Naive thymus-derived CD4-positive, alpha-beta T cell (primary cell): ENCODE measurements at regions not wholly inside any gene's neighbourhood (a gene's known extent, or its start where the extent isn't known, plus 50 kb on each side); places are given as distances from the start of the nearest gene placed in this dataset.
A peak's percentile ranks its signal among the peaks of the same experiment; 100 is the strongest.

Experiments used
- ATAC-seq: fragments of 150-1000 bp; cut with Tn5 transposase; 2 replicates; pipeline ENCODE4 v1.10.0; 2021; ENCODE audit warnings: mild to moderate bottlenecking, moderate library complexity
- CTCF ChIA-PET: fragments of 350-600 bp; sonication (Branson Sonifier 250); formaldehyde crosslinking; loops from one replicate; lab custom pipeline; 2021; ENCODE audit warnings: antibody characterized with exemption; lab: Charles Lee
- POLR2A ChIA-PET: fragments of 350-600 bp; sonication (Branson Sonifier 250); formaldehyde crosslinking; loops from one replicate; lab custom pipeline; 2021; ENCODE audit warnings: antibody characterized with exemption, inconsistent platforms; lab: Charles Lee
- DNase-seq, 9 donors: peaks; one replicate each; pipeline versions ENCODE4 v3.0.0 to v3.0.0-alpha.2; 2020 to 2022; ENCODE audit warnings: mixed read lengths in 1 of 9
- H3K27ac ChIP-seq: one replicate; pipeline ENCODE4 v1.7.0; 2013; ENCODE audit warnings: mild to moderate bottlenecking, low read depth, low read length, moderate library complexity
- H3K27me3 ChIP-seq, 2 donors: one replicate each; pipeline ENCODE4 v1.7.0; 2013; ENCODE audit warnings: low read length in 2 of 2, mild to moderate bottlenecking in 2 of 2, moderate library complexity in 2 of 2; ENCODE audit not compliant: control insufficient read depth in 2 of 2, insufficient read depth in 2 of 2
- H3K36me3 ChIP-seq, 3 experiments: 1 replicate in 2 of 3; 2 replicates in 1 of 3; pipeline ENCODE4 v1.7.0; 2013; ENCODE audit warnings: low read length in 3 of 3, mild to moderate bottlenecking in 3 of 3, moderate library complexity in 1 of 3; ENCODE audit not compliant: insufficient read depth in 3 of 3, control insufficient read depth in 2 of 3
- H3K4me1 ChIP-seq, 2 donors: one replicate each; pipeline ENCODE4 v1.7.0; 2013; ENCODE audit warnings: low read length in 2 of 2, mild to moderate bottlenecking in 2 of 2, moderate library complexity in 1 of 2; ENCODE audit not compliant: control insufficient read depth in 2 of 2, insufficient read depth in 2 of 2
- H3K4me3 ChIP-seq: 2 replicates; pipeline ENCODE4 v1.7.0; 2013; ENCODE audit warnings: mild to moderate bottlenecking, low read length
- H3K9me3 ChIP-seq, 3 experiments: 1 replicate in 2 of 3; 2 replicates in 1 of 3; pipeline ENCODE4 v1.7.0; 2013; ENCODE audit warnings: low read length in 3 of 3; ENCODE audit not compliant: control insufficient read depth in 2 of 3
- H3K27ac Mint-ChIP-seq, 9 donors: one replicate each; pipeline ENCODE4 v1.8.0; 2020 to 2022; ENCODE audit warnings: mixed read lengths in 9 of 9, mild to moderate bottlenecking in 8 of 9, moderate library complexity in 5 of 9, inconsistent platforms in 2 of 9
- H3K27me3 Mint-ChIP-seq, 5 donors: one replicate each; pipeline ENCODE4 v1.8.0; 2021 to 2022; ENCODE audit warnings: mixed read lengths in 5 of 5, mild to moderate bottlenecking in 1 of 5
- H3K36me3 Mint-ChIP-seq, 5 donors: one replicate each; pipeline ENCODE4 v1.8.0; 2020 to 2022; ENCODE audit warnings: mixed read lengths in 5 of 5, mild to moderate bottlenecking in 3 of 5, inconsistent platforms in 1 of 5
- H3K4me1 Mint-ChIP-seq, 7 donors: one replicate each; pipeline ENCODE4 v1.8.0; 2020 to 2022; ENCODE audit warnings: mixed read lengths in 7 of 7, mild to moderate bottlenecking in 3 of 7, inconsistent platforms in 1 of 7
- H3K4me3 Mint-ChIP-seq, 10 donors: one replicate each; pipeline ENCODE4 v1.8.0; 2020 to 2022; ENCODE audit warnings: mild to moderate bottlenecking in 10 of 10, mixed read lengths in 10 of 10, moderate library complexity in 6 of 10, inconsistent platforms in 2 of 10
- H3K9me3 Mint-ChIP-seq, 11 donors: one replicate each; pipeline ENCODE4 v1.8.0; 2020 to 2022; ENCODE audit warnings: mixed read lengths in 11 of 11, mild to moderate bottlenecking in 4 of 11, inconsistent platforms in 1 of 11, moderate library complexity in 1 of 11
- intact Hi-C, 2 donors: fragments of 100-400 bp; cut with micrococcal nuclease; formaldehyde crosslinking; loops; one replicate each; pipeline ENCODE4 v1.15.1; 2023

DNA sequence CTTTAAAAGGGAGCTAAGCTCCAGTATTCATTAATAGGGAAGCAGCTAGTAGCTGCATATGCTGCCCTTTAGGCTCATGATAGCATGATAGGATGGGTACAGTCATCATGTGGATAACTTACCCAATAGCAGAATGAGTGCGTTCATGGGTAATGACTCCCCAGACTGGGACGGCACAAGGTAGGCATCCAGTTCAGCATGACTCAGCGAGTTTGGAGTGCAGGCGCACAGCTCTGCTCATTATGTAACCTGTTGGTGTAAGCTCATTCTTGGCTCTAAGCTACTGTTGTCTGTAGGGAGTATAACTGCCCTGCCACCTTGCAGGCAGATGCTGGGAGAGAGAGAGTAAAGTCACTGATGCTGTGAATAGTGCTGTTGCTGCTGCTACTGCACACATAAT, 209.2 kb upstream of the SYT4 start:
- Mint-ChIP-seq H3K36me3 (peaks cover 0 to 5% (median 0%) of the 10 kb centered on the region in 5 donors), H3K9me3 (peaks cover 0 to 20% (median 11%) of the 10 kb centered on the region in 11 donors), H3K4me3 (no peak overlapping the region), H3K27ac (no peak overlapping the region), H3K27me3 (no peaks in the 10 kb centered on the region), H3K4me1 (no peaks in the 10 kb centered on the region)
- no peak for ATAC-seq
- Histone ChIP-seq H3K27ac (no peak overlapping the region), H3K9me3 (peaks cover 0 to 10% (median 0%) of the 10 kb centered on the region in 3 experiments), H3K36me3 (no peaks in the 10 kb centered on the region), H3K4me3 (no peak overlapping the region), H3K27me3 (no peaks in the 10 kb centered on the region), H3K4me1 (no peaks in the 10 kb centered on the region)
- ChIA-PET CTCF (no interaction called here), POLR2A (no interaction called here)
- intact Hi-C loops, result no loop called here
- peak in 2 of 9 donors; percentile 1 to 31 for DNase-seq

DNA sequence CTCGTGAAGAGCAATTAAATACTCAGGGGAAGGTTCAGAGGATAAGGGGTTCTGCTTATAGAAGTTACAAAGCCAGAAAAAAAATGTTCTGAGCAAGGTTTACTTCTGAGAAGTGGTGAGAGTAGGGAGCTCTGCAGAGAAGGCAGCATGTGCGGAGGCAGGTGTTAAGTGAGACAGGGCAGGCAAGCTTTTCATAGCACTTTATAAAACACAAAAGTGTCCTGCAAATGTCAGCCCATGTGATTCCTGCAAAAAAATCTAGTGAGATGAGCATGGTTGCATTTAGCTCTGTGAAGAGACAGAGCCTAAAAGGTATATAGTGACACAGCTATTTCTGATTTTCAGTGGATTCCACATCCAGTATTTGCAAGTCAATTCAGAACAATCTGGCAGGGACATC, 223.8 kb upstream of the SYT4 start:
- Mint-ChIP-seq H3K4me1 (no peaks in the 10 kb centered on the region), H3K27ac (no peak overlapping the region), H3K4me3 (no peak overlapping the region), H3K36me3 (no peaks in the 10 kb centered on the region), H3K9me3 (peaks cover under 1 to 24% (median 7%) of the 10 kb centered on the region in 11 donors), H3K27me3 (no peaks in the 10 kb centered on the region)
- Histone ChIP-seq H3K36me3 (no peaks in the 10 kb centered on the region), H3K27me3 (no peaks in the 10 kb centered on the region), H3K27ac (no peak overlapping the region), H3K9me3 (no peaks in the 10 kb centered on the region), H3K4me3 (no peak overlapping the region), H3K4me1 (no peaks in the 10 kb centered on the region)
- ChIA-PET POLR2A (no interaction called here), CTCF (no interaction called here)
- intact Hi-C loops, result no loop called here
- ATAC-seq, result no peak
- DNase-seq, result no peak

GRCh38 chr18:43506935-43507334, 229.6 kb upstream of the SYT4 start:
- DNase-seq, result no peak
- ATAC-seq, result no peak
- no peak overlapping the region for H3K27ac ChIP-seq
- H3K4me3 Mint-ChIP-seq, result no peak overlapping the region
- H3K9me3 ChIP-seq, result peaks cover 0 to 13% (median 0%) of the 10 kb centered on the region in 3 experiments
- H3K36me3 Mint-ChIP-seq, result no peaks in the 10 kb centered on the region
- H3K4me1 ChIP-seq, result no peaks in the 10 kb centered on the region
- ChIA-PET CTCF (no interaction called here), POLR2A (no interaction called here)
- no peaks in the 10 kb centered on the region for H3K4me1 Mint-ChIP-seq
- H3K36me3 ChIP-seq, result no peaks in the 10 kb centered on the region
- H3K9me3 Mint-ChIP-seq, result peaks cover 5 to 43% (median 19%) of the 10 kb centered on the region in 11 donors
- no peaks in the 10 kb centered on the region for H3K27me3 Mint-ChIP-seq
- no peaks in the 10 kb centered on the region for H3K27me3 ChIP-seq
- no peak overlapping the region for H3K27ac Mint-ChIP-seq
- intact Hi-C loops, result no loop called here
- no peak overlapping the region for H3K4me3 ChIP-seq

DNA sequence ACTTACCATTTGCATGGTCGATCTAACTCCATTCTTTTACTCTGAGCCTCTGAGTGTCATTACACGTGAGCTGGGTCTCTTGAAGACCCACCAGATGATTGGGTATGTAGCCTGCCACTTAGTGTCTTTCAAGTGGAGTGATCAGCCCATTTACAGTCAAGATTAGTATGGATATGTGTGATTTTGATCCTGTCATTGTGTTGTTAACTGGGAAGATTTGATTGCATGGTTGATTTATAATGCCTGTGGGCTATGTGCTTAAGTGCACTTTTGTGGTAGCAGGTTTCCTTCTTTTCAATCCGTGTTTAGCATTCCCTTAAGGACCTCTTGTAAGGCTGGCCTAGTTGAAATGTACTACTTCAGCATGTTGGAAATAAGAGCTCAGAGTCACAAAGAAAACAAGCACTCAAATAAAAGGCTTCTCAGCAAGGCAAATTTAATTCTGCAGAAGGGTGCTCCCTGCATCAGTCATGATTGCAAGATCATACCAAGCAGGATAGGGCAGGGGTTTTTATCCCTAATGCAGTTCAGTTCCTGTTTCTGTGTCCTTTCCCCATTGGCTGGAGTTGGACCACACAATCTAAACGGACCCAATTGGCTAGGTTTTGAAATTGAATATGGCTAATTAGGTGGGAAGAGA, 230.7 kb upstream of the SYT4 start:
- no peak for DNase-seq
- ChIA-PET CTCF (no interaction called here), POLR2A (no interaction called here)
- Histone ChIP-seq H3K4me3 (no peak overlapping the region), H3K27ac (no peak overlapping the region), H3K9me3 (peaks cover 0 to 15% (median 0%) of the 10 kb centered on the region in 3 experiments), H3K36me3 (no peaks in the 10 kb centered on the region), H3K4me1 (no peaks in the 10 kb centered on the region), H3K27me3 (no peaks in the 10 kb centered on the region)
- intact Hi-C loops, result no loop called here
- Mint-ChIP-seq H3K36me3 (no peaks in the 10 kb centered on the region), H3K4me3 (no peak overlapping the region), H3K27ac (no peak overlapping the region), H3K9me3 (peaks cover 9 to 45% (median 19%) of the 10 kb centered on the region in 11 donors), H3K27me3 (no peaks in the 10 kb centered on the region), H3K4me1 (no peaks in the 10 kb centered on the region)
- no peak for ATAC-seq

DNA sequence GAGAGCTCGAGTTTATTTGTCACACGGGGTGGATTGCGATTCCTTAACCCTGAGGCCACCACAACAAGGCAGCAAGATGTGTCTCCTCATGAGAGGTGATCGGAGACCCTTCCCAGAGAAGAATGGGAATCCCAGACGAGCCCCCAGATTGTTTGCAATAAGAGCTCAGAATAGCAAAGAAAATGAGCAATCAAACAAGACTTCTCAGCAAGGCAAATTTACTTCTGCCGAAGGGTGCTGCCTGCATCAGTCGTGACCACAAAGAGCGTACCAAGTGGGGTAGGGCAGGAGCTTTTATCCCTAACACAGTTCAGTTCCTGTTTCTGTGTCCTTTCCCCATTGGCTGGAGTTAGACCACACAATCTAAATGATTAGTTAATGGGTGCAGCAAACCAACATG, 237.5 kb upstream of the SYT4 start:
- Histone ChIP-seq H3K9me3 (peaks cover 0 to 13% (median 0%) of the 10 kb centered on the region in 3 experiments), H3K4me1 (no peaks in the 10 kb centered on the region), H3K27ac (no peak overlapping the region), H3K4me3 (no peak overlapping the region), H3K36me3 (no peaks in the 10 kb centered on the region), H3K27me3 (no peaks in the 10 kb centered on the region)
- Mint-ChIP-seq H3K27me3 (no peaks in the 10 kb centered on the region), H3K27ac (no peak overlapping the region), H3K36me3 (no peaks in the 10 kb centered on the region), H3K9me3 (peaks cover 9 to 47% (median 18%) of the 10 kb centered on the region in 11 donors), H3K4me1 (no peaks in the 10 kb centered on the region), H3K4me3 (no peak overlapping the region)
- DNase-seq, result no peak
- no peak for ATAC-seq
- ChIA-PET POLR2A (no interaction called here), CTCF (interaction anchor here (0.6 kb wide), 1 partner anchor 58 kb away, joined by 3 read pairs; no protein-coding TSS in a partner anchor)
- intact Hi-C loops, result no loop called here

GRCh38 chr18:43515481-43515880, 238.2 kb upstream of the SYT4 start:
- ATAC-seq (no peak), DNase-seq (no peak)
- Histone ChIP-seq H3K36me3 (no peaks in the 10 kb centered on the region), H3K27ac (no peak overlapping the region), H3K27me3 (no peaks in the 10 kb centered on the region), H3K9me3 (peaks cover 0 to 7% (median 0%) of the 10 kb centered on the region in 3 experiments), H3K4me3 (no peak overlapping the region), H3K4me1 (no peaks in the 10 kb centered on the region)
- H3K9me3 Mint-ChIP-seq, result peaks cover 8 to 40% (median 18%) of the 10 kb centered on the region in 11 donors
- no peak overlapping the region for H3K27ac Mint-ChIP-seq
- no peak overlapping the region for H3K4me3 Mint-ChIP-seq
- no peaks in the 10 kb centered on the region for H3K4me1 Mint-ChIP-seq
- intact Hi-C loops, result no loop called here
- no peaks in the 10 kb centered on the region for H3K36me3 Mint-ChIP-seq
- no peaks in the 10 kb centered on the region for H3K27me3 Mint-ChIP-seq
- ChIA-PET CTCF (interaction anchor here (0.6 kb wide), 1 partner anchor 57 kb away, joined by 3 read pairs; no protein-coding TSS in a partner anchor), POLR2A (no interaction called here)

DNA sequence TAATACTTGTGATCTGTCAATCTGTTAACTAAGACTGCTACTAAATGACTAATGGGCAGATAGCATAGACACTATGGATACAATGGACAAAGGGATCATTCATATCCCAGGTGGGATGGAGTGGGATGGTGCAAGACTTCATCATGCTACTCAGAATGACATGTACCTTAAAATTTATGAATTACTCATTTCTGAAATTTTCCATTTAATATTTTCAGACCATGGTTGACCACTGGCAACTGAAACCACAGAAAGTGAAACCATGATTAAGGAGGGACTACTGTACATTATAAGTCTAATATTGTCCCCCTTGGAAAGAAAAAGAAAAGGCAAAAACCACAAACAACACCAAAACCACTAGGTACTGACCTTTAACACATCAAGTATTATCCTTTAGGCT, 247.0 kb upstream of the SYT4 start:
- H3K27ac Mint-ChIP-seq, result no peak overlapping the region
- no peak for ATAC-seq

More for the DNA sequence above, 247.0 kb upstream of the SYT4 start:
- Histone ChIP-seq H3K4me1 (no peaks in the 10 kb centered on the region), H3K9me3 (no peaks in the 10 kb centered on the region), H3K27me3 (no peaks in the 10 kb centered on the region), H3K36me3 (no peaks in the 10 kb centered on the region), H3K4me3 (no peak overlapping the region), H3K27ac (no peak overlapping the region)
- peaks cover 0 to 6% (median 0%) of the 10 kb centered on the region in 11 donors for H3K9me3 Mint-ChIP-seq
- DNase-seq, result no peak
- CTCF ChIA-PET, result no interaction called here
- H3K4me1 Mint-ChIP-seq, result no peaks in the 10 kb centered on the region
- no peaks in the 10 kb centered on the region for H3K27me3 Mint-ChIP-seq
- H3K4me3 Mint-ChIP-seq, result no peak overlapping the region
- POLR2A ChIA-PET, result no interaction called here
- intact Hi-C loops, result no loop called here
- H3K36me3 Mint-ChIP-seq, result no peaks in the 10 kb centered on the region
